PC-9 (cell line): ENCODE measurements at regions not wholly inside any gene's neighbourhood (a gene's known extent, or its start where the extent isn't known, plus 50 kb on each side); places are given as distances from the start of the nearest gene placed in this dataset.

Source experiments
- BruUV-seq: library from RNA; stranded (reverse); fragments of 400-500 nt; replicated peaks from 2 replicates; lab custom pipeline; 2021; lab: Mats Ljungman, UMichigan
- CTCF ChIA-PET: fragments of 300-600 bp; sonication (Branson Sonifier 250); formaldehyde crosslinking; loops from one replicate; lab custom pipeline; 2022; ENCODE audit warnings: antibody characterized with exemption; lab: Charles Lee
- POLR2A ChIA-PET: fragments of 300-600 bp; sonication (Branson Sonifier 250); formaldehyde crosslinking; loops from one replicate; lab custom pipeline; 2022; ENCODE audit warnings: antibody characterized with exemption; ENCODE audit not compliant: unreplicated experiment; lab: Charles Lee
- DNase-seq, 2 experiments: peaks; one replicate each; pipeline versions ENCODE4 v3.0.0 to v3.0.0-alpha.2; 2015 to 2022; ENCODE audit warnings: mixed read lengths in 1 of 2
- H2AFZ ChIP-seq: fragments of 200-600 bp; sonication (generic); 2 replicates; pipeline ENCODE4 v1.8.1; 2017; ENCODE audit warnings: antibody characterized with exemption
- H3F3A ChIP-seq: fragments of 200-600 bp; sonication (generic); 2 replicates; pipeline ENCODE4 v1.8.1; 2017; ENCODE audit warnings: antibody characterized with exemption, mild to moderate bottlenecking, low read depth; ENCODE audit not compliant: insufficient read depth
- H3K27ac ChIP-seq: fragments of 200-600 bp; sonication (generic); 2 replicates; pipeline ENCODE4 v1.6.1; 2016; ENCODE audit warnings: mixed run types
- H3K27me3 ChIP-seq: fragments of 200-600 bp; sonication (generic); 2 replicates; pipeline ENCODE4 v1.6.1; 2016; ENCODE audit warnings: low read depth, mixed run types; ENCODE audit not compliant: insufficient read depth
- H3K36me3 ChIP-seq: fragments of 200-600 bp; sonication (generic); 2 replicates; pipeline ENCODE4 v1.6.1; 2016; ENCODE audit warnings: low read depth, mixed run types
- H3K4me1 ChIP-seq: fragments of 200-600 bp; sonication (generic); replicated peaks from 2 replicates; pipeline ENCODE4 v1.6.1; 2016; ENCODE audit warnings: mixed run types; ENCODE audit not compliant: insufficient read depth
- H3K4me2 ChIP-seq: fragments of 200-600 bp; sonication (generic); 2 replicates; pipeline ENCODE4 v1.6.1; 2017; ENCODE audit warnings: mixed run types
- H3K4me3 ChIP-seq: fragments of 200-600 bp; sonication (generic); 2 replicates; pipeline ENCODE4 v1.6.1; 2016; ENCODE audit warnings: mixed run types
- H3K79me2 ChIP-seq: fragments of 200-600 bp; sonication (generic); 2 replicates; pipeline ENCODE4 v1.6.1; 2017; ENCODE audit warnings: low read depth, mixed run types
- H3K9me2 ChIP-seq: fragments of 200-600 bp; sonication (generic); 2 replicates; pipeline ENCODE4 v1.8.1; 2017; ENCODE audit warnings: mild to moderate bottlenecking; ENCODE audit not compliant: insufficient read depth
- H3K9me3 ChIP-seq: fragments of 200-600 bp; sonication (generic); 2 replicates; pipeline ENCODE4 v1.8.1; 2016; ENCODE audit warnings: low read depth; ENCODE audit not compliant: insufficient read depth
- H4K20me1 ChIP-seq: fragments of 200-600 bp; sonication (generic); 2 replicates; pipeline ENCODE4 v1.8.1; 2017; ENCODE audit not compliant: insufficient read depth
- CTCF ChIP-seq: fragments of 200-600 bp; sonication (generic); conservative IDR thresholded peaks from 2 replicates; pipeline ENCODE4 v1.6.1; 2017; ENCODE audit warnings: mixed run types, antibody characterized with exemption, mild to moderate bottlenecking, moderate library complexity
- EZH2 ChIP-seq: fragments of 200-600 bp; sonication (generic); IDR thresholded peaks from 2 replicates; pipeline ENCODE4 v1.8.0; 2017; ENCODE audit warnings: antibody characterized with exemption, low read depth
- intact Hi-C: fragments of 100-400 bp; cut with micrococcal nuclease; formaldehyde crosslinking; loops from one replicate; pipeline ENCODE4 v1.10.0; 2022; ENCODE audit not compliant: unreplicated experiment

GRCh38 chr6:21337263-21337662 is 256.3 kb upstream of the SOX4 start:
- intact Hi-C loops: no loop called here
- CTCF ChIA-PET: no interaction called here
- Histone ChIP-seq H3K79me2 (no peaks in the 10 kb centered on the region), H2AFZ (no peak overlapping the region), H3K9me3 (no peaks in the 10 kb centered on the region), H3K27me3 (no peaks in the 10 kb centered on the region), H4K20me1 (no peaks in the 10 kb centered on the region), H3K4me2 (no peak overlapping the region), H3K4me1 (no peaks in the 10 kb centered on the region), H3K9me2 (no peaks in the 10 kb centered on the region), H3F3A (no peaks in the 10 kb centered on the region), H3K36me3 (no peaks in the 10 kb centered on the region), H3K4me3 (no peak overlapping the region), H3K27ac (no peak overlapping the region)
- TF ChIP-seq EZH2 (no peak), CTCF (no peak)
- DNase-seq: no peak
- POLR2A ChIA-PET: no interaction called here
- BruUV-seq: no TSS peak

GRCh38 chr6:21340573-21340972 is 253.0 kb upstream of the SOX4 start:
- Histone ChIP-seq H3K27me3 (no peaks in the 10 kb centered on the region), H3K4me2 (no peak overlapping the region), H3K9me3 (no peaks in the 10 kb centered on the region), H3K36me3 (no peaks in the 10 kb centered on the region), H3K4me1 (no peaks in the 10 kb centered on the region), H4K20me1 (no peaks in the 10 kb centered on the region), H3K79me2 (no peaks in the 10 kb centered on the region), H2AFZ (no peak overlapping the region), H3K4me3 (no peak overlapping the region), H3K27ac (no peak overlapping the region), H3F3A (no peaks in the 10 kb centered on the region), H3K9me2 (no peaks in the 10 kb centered on the region)
- TF ChIP-seq EZH2 (no peak), CTCF (no peak)
- intact Hi-C loops: loop anchor here (10.0 kb wide), 1 partner anchor 244 kb away; no protein-coding TSS in a partner anchor
- no TSS peak for BruUV-seq
- ChIA-PET CTCF (no interaction called here), POLR2A (no interaction called here)
- no peak for DNase-seq

GRCh38 chr6:21341910-21342309 is 251.6 kb upstream of the SOX4 start:
- ChIA-PET POLR2A (no interaction called here), CTCF (no interaction called here)
- H3K4me2 ChIP-seq: no peak overlapping the region
- H2AFZ ChIP-seq: no peak overlapping the region
- H4K20me1 ChIP-seq: no peaks in the 10 kb centered on the region
- no peaks in the 10 kb centered on the region for H3K9me3 ChIP-seq
- H3K36me3 ChIP-seq: no peaks in the 10 kb centered on the region
- H3K4me3 ChIP-seq: no peak overlapping the region
- no peak overlapping the region for H3K27ac ChIP-seq
- BruUV-seq: no TSS peak
- H3K79me2 ChIP-seq: no peaks in the 10 kb centered on the region
- H3K27me3 ChIP-seq: no peaks in the 10 kb centered on the region
- TF ChIP-seq EZH2: no peak
- TF ChIP-seq CTCF: no peak
- no peaks in the 10 kb centered on the region for H3K4me1 ChIP-seq
- intact Hi-C loops: loop anchor here (10.0 kb wide), 1 partner anchor 243 kb away; no protein-coding TSS in a partner anchor
- DNase-seq: no peak
- H3F3A ChIP-seq: no peaks in the 10 kb centered on the region
- no peaks in the 10 kb centered on the region for H3K9me2 ChIP-seq
